Panc1 (cell line): ENCODE measurements at regions not wholly inside any gene's neighbourhood (a gene's known extent, or its start where the extent isn't known, plus 50 kb on each side); places are given as distances from the start of the nearest gene placed in this dataset.

ENCODE experiments used
- CTCF ChIP-seq: fragments of 450-650 bp; IDR thresholded peaks from 2 replicates; pipeline ENCODE4 v1.5.1; 2017; ENCODE audit warnings: mild to moderate bottlenecking
- REST ChIP-seq, 2 experiments: IDR thresholded peaks; 2 replicates each; pipeline ENCODE4 v1.6.1; 2011 to 2012; ENCODE audit warnings: low read depth in 2 of 2, control low read depth in 1 of 2, low read length in 1 of 2, mild to moderate bottlenecking in 1 of 2, moderate library complexity in 1 of 2; ENCODE audit not compliant: insufficient read depth in 1 of 2
- SIN3A ChIP-seq: IDR thresholded peaks from 2 replicates; pipeline ENCODE4 v1.6.1; 2012; ENCODE audit warnings: low read depth, mild to moderate bottlenecking, low read length, moderate library complexity, borderline replicate concordance; ENCODE audit not compliant: insufficient read depth

DNA sequence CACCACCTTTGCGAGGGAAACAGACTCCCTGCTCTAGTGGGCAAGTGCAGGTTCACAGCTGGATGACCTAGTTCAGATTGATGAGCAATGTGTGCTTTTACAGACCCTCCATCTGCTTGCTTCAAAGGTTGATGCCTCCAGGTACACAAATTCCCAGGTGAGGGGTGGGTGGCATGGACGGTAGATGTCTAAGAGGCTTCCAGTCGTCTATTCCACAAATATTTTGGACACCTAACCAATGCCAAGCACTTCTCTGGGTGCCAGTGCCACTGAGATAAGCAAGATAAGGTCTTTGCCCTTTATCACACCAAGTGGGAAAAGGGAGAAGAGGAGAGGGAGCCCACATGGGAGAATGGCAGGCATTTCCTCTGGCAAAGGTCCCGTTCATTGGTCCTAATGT, 316.6 kb upstream of the CDH5 start:
- TF ChIP-seq CTCF (no peak), SIN3A (no peak), REST (IDR thresholded peaks at IDR 0.05; ENCODE audit: insufficient read depth in 1 of 2, low read depth in 2 of 2, low read length in 1 of 2) (no peak)
